PC-3 (cell line): ENCODE measurements at regions not wholly inside any gene's neighbourhood (a gene's known extent, or its start where the extent isn't known, plus 50 kb on each side); places are given as distances from the start of the nearest gene placed in this dataset.

Experiments used
- EZH2 ChIP-seq: fragments of 300-600 bp; sonication (generic); IDR thresholded peaks from one replicate; pipeline ENCODE4 v1.6.1; 2017; ENCODE audit warnings: antibody characterized with exemption, mild to moderate bottlenecking, low read length; ENCODE audit not compliant: unreplicated experiment
- EZH2phosphoT487 ChIP-seq: fragments of 300-600 bp; sonication (generic); IDR thresholded peaks from 2 replicates; pipeline ENCODE4 v1.6.1; 2018; ENCODE audit warnings: mild to moderate bottlenecking, antibody characterized with exemption, low read length, borderline replicate concordance
- TF ChIP-seq, protein P1 (sequence below): fragments of 300-600 bp; sonication (generic); conservative IDR thresholded peaks from 2 replicates; pipeline ENCODE4 v1.5.1; 2017; ENCODE audit warnings: antibody characterized with exemption, low read depth, mild to moderate bottlenecking, low read length

DNA sequence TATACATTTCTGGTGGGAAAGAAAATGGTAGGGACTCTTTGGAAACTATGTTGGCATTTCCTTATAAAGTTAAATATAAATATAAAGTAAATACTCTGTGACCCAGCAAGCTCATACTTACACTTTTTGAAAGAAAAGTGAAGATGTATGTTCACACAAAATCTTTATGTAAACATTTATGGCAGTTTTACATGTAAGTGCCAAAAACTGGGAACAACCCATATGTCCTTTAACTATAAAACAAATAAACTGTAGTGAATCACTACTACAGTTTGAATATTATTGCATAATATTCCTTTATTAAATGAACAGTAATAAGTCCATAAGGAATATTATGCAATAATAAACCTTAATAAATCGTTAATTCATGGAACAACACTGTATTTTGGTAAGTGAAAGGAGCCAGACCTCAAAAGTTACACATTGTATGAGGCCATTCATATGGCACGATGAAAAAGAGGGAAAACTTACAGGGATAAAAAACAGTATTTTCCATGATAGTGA is 1660.3 kb upstream of the LRRTM3 start:
- TF ChIP-seq, protein P1, sequence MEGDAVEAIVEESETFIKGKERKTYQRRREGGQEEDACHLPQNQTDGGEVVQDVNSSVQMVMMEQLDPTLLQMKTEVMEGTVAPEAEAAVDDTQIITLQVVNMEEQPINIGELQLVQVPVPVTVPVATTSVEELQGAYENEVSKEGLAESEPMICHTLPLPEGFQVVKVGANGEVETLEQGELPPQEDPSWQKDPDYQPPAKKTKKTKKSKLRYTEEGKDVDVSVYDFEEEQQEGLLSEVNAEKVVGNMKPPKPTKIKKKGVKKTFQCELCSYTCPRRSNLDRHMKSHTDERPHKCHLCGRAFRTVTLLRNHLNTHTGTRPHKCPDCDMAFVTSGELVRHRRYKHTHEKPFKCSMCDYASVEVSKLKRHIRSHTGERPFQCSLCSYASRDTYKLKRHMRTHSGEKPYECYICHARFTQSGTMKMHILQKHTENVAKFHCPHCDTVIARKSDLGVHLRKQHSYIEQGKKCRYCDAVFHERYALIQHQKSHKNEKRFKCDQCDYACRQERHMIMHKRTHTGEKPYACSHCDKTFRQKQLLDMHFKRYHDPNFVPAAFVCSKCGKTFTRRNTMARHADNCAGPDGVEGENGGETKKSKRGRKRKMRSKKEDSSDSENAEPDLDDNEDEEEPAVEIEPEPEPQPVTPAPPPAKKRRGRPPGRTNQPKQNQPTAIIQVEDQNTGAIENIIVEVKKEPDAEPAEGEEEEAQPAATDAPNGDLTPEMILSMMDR = no peak
- TF ChIP-seq EZH2 (no peak), EZH2phosphoT487 (no peak)
